SU-DHL-6 (cell line): ENCODE measurements at regions not wholly inside any gene's neighbourhood (a gene's known extent, or its start where the extent isn't known, plus 50 kb on each side); places are given as distances from the start of the nearest gene placed in this dataset.

Experiments
- H2AFZ ChIP-seq: fragments of 200-600 bp; sonication (generic); 2 replicates; pipeline ENCODE4 v1.6.1; 2014; ENCODE audit warnings: low read depth, mild to moderate bottlenecking, moderate library complexity, mixed read lengths, antibody characterized with exemption, low read length; ENCODE audit not compliant: severe bottlenecking
- H3F3A ChIP-seq: fragments of 200-600 bp; shearing (Covaris generic); 2 replicates; pipeline ENCODE4 v1.6.0; 2016; ENCODE audit warnings: antibody characterized with exemption, mild to moderate bottlenecking; ENCODE audit not compliant: insufficient read depth
- H3K27ac ChIP-seq: fragments of 200-600 bp; sonication (generic); 2 replicates; pipeline ENCODE4 v1.5.1; 2016; ENCODE audit warnings: low read depth, mild to moderate bottlenecking, low read length, moderate library complexity, mixed read lengths
- H3K27me3 ChIP-seq: fragments of 200-600 bp; sonication (generic), shearing (Covaris generic); 2 replicates; pipeline ENCODE4 v1.6.0; 2014; ENCODE audit warnings: mild to moderate bottlenecking, low read length
- H3K36me3 ChIP-seq: fragments of 200-600 bp; sonication (generic); 2 replicates; pipeline ENCODE4 v1.6.1; 2014; ENCODE audit warnings: mild to moderate bottlenecking, low read length, mixed read lengths
- H3K4me2 ChIP-seq: fragments of 300-600, 200-600 bp; shearing (Covaris generic), sonication (generic); 2 replicates; pipeline ENCODE4 v1.6.0; 2014; ENCODE audit warnings: low read length, low read depth, mild to moderate bottlenecking; ENCODE audit not compliant: poor library complexity, severe bottlenecking
- H3K4me3 ChIP-seq: fragments of 200-600 bp; sonication (generic); 2 replicates; pipeline ENCODE4 v1.5.1; 2014; ENCODE audit warnings: antibody characterized with exemption, low read length, mild to moderate bottlenecking, mixed read lengths; ENCODE audit not compliant: insufficient read depth, poor library complexity, severe bottlenecking
- H3K79me2 ChIP-seq: fragments of 200-600 bp; sonication (generic); 2 replicates; pipeline ENCODE4 v1.6.1; 2014; ENCODE audit warnings: mild to moderate bottlenecking, low read length, moderate library complexity; ENCODE audit not compliant: insufficient read depth
- H3K9ac ChIP-seq: fragments of 200-600 bp; sonication (generic); 2 replicates; pipeline ENCODE4 v1.7.0; 2014; ENCODE audit warnings: mild to moderate bottlenecking, low read length
- H3K9me2 ChIP-seq: fragments of 200-600 bp; sonication (generic); replicated peaks from 2 replicates; pipeline ENCODE4 v1.6.1; 2014; ENCODE audit warnings: low read length; ENCODE audit not compliant: insufficient read depth
- H3K9me3 ChIP-seq: fragments of 200-600 bp; sonication (generic); 2 replicates; pipeline ENCODE4 v1.6.1; 2014; ENCODE audit warnings: low read length, mixed read lengths; ENCODE audit not compliant: insufficient read depth
- H4K20me1 ChIP-seq: fragments of 200-600 bp; sonication (generic); 2 replicates; pipeline ENCODE4 v1.6.1; 2014; ENCODE audit warnings: low read depth, mild to moderate bottlenecking, antibody characterized with exemption, low read length, moderate library complexity, mixed read lengths
- EZH2phosphoT487 ChIP-seq: fragments of 200-600 bp; sonication (generic), shearing (Covaris generic); conservative IDR thresholded peaks from 2 replicates; pipeline ENCODE4 v1.6.1; 2018; ENCODE audit warnings: mild to moderate bottlenecking, antibody characterized with exemption, low read length, moderate library complexity, mixed read lengths
- TF ChIP-seq, protein P1 (sequence below): fragments of 200-600 bp; sonication (generic); IDR thresholded peaks from one replicate; pipeline ENCODE4 v1.5.1; 2017; ENCODE audit warnings: antibody characterized with exemption, mild to moderate bottlenecking, low read length, moderate library complexity; ENCODE audit not compliant: insufficient read depth, poor library complexity, severe bottlenecking

DNA sequence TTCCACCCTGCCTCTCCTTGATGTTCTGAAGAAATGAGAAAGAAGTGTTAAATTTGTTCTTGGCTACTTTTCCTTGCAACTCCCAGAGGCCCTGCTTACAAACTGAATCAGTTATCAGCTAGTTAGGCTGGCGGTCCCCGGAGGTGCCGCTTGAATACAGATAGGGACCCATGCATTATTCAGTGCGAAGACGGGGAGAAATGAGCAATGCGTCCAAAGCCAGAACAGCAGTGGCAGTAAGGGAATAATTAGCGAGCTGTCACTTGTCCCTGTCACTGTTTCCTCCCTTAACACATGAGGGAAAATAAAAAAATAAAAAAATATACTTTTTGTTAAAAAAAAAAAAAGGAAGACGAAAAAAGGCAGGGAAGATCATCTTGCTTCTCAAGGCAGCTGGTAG, 528.1 kb downstream of the MN1 start:
- H3K27ac ChIP-seq: no peak overlapping the region
- TF ChIP-seq, protein P1, sequence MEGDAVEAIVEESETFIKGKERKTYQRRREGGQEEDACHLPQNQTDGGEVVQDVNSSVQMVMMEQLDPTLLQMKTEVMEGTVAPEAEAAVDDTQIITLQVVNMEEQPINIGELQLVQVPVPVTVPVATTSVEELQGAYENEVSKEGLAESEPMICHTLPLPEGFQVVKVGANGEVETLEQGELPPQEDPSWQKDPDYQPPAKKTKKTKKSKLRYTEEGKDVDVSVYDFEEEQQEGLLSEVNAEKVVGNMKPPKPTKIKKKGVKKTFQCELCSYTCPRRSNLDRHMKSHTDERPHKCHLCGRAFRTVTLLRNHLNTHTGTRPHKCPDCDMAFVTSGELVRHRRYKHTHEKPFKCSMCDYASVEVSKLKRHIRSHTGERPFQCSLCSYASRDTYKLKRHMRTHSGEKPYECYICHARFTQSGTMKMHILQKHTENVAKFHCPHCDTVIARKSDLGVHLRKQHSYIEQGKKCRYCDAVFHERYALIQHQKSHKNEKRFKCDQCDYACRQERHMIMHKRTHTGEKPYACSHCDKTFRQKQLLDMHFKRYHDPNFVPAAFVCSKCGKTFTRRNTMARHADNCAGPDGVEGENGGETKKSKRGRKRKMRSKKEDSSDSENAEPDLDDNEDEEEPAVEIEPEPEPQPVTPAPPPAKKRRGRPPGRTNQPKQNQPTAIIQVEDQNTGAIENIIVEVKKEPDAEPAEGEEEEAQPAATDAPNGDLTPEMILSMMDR: no peak
- no peak for TF ChIP-seq EZH2phosphoT487

DNA sequence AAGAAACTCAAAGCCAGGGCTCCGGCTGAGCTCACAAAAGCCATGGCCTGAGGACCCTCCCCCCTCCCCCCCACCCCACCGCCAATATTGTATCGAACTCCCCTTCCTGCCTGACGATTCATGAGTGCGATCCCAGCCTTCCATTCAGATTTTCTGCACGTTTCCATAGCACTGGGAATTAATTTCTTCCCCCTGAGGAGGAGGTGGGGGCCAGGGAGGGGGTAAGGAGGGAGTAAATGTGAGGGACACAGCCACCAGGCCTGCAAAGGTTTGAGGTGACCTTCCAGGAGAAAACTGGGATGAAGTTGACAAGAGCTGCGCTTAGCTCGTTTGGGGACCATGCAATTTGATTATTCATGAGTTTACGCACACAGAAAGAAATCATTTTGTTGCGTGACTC, 527.7 kb downstream of the MN1 start:
- H3K9me2 ChIP-seq: no peaks in the 10 kb centered on the region
- H3K27ac ChIP-seq: no peak overlapping the region
- H4K20me1 ChIP-seq: no peaks in the 10 kb centered on the region
- no peaks in the 10 kb centered on the region for H3K36me3 ChIP-seq
- no peaks in the 10 kb centered on the region for H3F3A ChIP-seq
- H3K4me3 ChIP-seq: no peak overlapping the region
- H3K9me3 ChIP-seq: no peaks in the 10 kb centered on the region
- H3K4me2 ChIP-seq: no peak overlapping the region
- TF ChIP-seq, protein P1: no peak
- TF ChIP-seq EZH2phosphoT487: no peak
- H3K79me2 ChIP-seq: no peaks in the 10 kb centered on the region
- no peak overlapping the region for H2AFZ ChIP-seq
- H3K9ac ChIP-seq: no peak overlapping the region
- H3K27me3 ChIP-seq: no peaks in the 10 kb centered on the region

More for the DNA sequence above, 528.1 kb downstream of the MN1 start:
- Histone ChIP-seq H3K27me3 (no peaks in the 10 kb centered on the region), H3K9me3 (no peaks in the 10 kb centered on the region), H3K4me3 (no peak overlapping the region), H3K9me2 (no peaks in the 10 kb centered on the region), H3K9ac (no peak overlapping the region), H4K20me1 (no peaks in the 10 kb centered on the region), H3K4me2 (no peak overlapping the region), H3F3A (no peaks in the 10 kb centered on the region), H3K79me2 (no peaks in the 10 kb centered on the region), H2AFZ (no peak overlapping the region), H3K36me3 (no peaks in the 10 kb centered on the region)

GRCh38 chr22:27274770-27275449, 526.6 kb downstream of the MN1 start:
- no peaks in the 10 kb centered on the region for H3K9me3 ChIP-seq
- H3K9ac ChIP-seq: no peak overlapping the region
- TF ChIP-seq, protein P1: no peak
- TF ChIP-seq EZH2phosphoT487: no peak
- H3K79me2 ChIP-seq: no peaks in the 10 kb centered on the region
- no peak overlapping the region for H2AFZ ChIP-seq
- H3K4me2 ChIP-seq: no peak overlapping the region
- no peaks in the 10 kb centered on the region for H3K27me3 ChIP-seq
- no peak overlapping the region for H3K27ac ChIP-seq
- no peaks in the 10 kb centered on the region for H4K20me1 ChIP-seq
- no peaks in the 10 kb centered on the region for H3F3A ChIP-seq
- H3K4me3 ChIP-seq: no peak overlapping the region
- no peaks in the 10 kb centered on the region for H3K9me2 ChIP-seq
- no peaks in the 10 kb centered on the region for H3K36me3 ChIP-seq

DNA sequence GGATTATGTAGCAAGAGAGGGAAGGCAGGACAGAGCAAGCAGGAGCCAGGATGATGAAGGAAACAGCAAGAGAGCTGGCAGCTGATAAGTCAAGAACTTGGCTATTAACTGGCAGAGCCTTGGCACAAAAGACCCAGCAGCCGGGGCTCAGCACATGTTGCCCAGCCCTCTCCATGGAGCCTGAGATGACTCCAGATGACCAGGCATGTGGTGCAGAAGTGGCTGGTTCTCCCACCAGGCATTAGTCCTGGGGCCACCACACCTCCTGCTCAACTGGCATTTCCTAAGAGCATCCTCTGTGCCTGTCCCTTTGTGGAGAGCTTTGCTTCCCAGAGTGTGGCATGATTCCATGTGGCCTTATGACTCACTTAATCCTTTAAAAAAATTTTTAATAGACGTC, 522.6 kb downstream of the MN1 start:
- H3K9me3 ChIP-seq: no peaks in the 10 kb centered on the region
- no peaks in the 10 kb centered on the region for H3K36me3 ChIP-seq
- no peak overlapping the region for H3K4me3 ChIP-seq
- no peak overlapping the region for H3K27ac ChIP-seq
- H3K9me2 ChIP-seq: no peaks in the 10 kb centered on the region
- H3K4me2 ChIP-seq: no peak overlapping the region
- no peak overlapping the region for H3K9ac ChIP-seq
- H3F3A ChIP-seq: no peaks in the 10 kb centered on the region
- H4K20me1 ChIP-seq: no peaks in the 10 kb centered on the region
- no peaks in the 10 kb centered on the region for H3K79me2 ChIP-seq
- no peak overlapping the region for H2AFZ ChIP-seq
- H3K27me3 ChIP-seq: no peaks in the 10 kb centered on the region
- TF ChIP-seq, protein P1: no peak
- TF ChIP-seq EZH2phosphoT487: no peak
